ENCODE measurements at regions not wholly inside any gene's neighbourhood (a gene's known extent, or its start where the extent isn't known, plus 50 kb on each side); places are given as distances from the start of the nearest gene placed in this dataset.

- DNase-seq = peak; percentile 24
Measured at GRCh38 chr7:12949060-12949931, 261.9 kb downstream of the ARL4A start.

DNA sequence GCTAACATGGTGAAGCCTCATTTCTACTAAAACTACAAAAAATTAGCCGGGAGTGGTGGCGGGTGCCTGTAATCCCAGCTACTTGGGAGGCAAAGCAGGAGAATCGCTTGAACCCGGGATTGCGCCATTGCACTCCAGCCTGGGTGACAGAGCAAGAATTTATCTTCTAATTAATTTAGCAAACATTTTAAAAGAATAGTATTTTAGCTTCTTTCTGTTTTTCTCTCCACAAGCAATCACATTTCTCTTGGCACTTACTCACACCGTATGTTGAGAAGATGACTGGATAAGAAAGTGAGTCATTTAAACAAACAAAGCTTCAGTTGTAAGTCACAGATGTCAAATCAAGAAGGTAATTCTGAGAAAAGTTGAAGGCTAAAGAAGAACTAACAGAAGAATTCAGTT is 264.0 kb downstream of the ARL4A start:
- peak; percentile 57 for DNase-seq

- DNase-seq = no peak
Measured at GRCh38 chr7:12954380-12955033, 267.1 kb downstream of the ARL4A start.

- no peak for DNase-seq
Measured at GRCh38 chr7:12957487-12957886, 270.1 kb downstream of the ARL4A start.

GRCh38 chr7:12961910-12962480 is 274.6 kb downstream of the ARL4A start:
- no peak for DNase-seq

- no peak for DNase-seq
Measured at GRCh38 chr7:12963435-12963834, 276.0 kb downstream of the ARL4A start.

- DNase-seq = no peak
Measured at GRCh38 chr7:12964836-12965235, 277.4 kb downstream of the ARL4A start.

- DNase-seq = no peak
Measured at GRCh38 chr7:12965767-12966166, 278.3 kb downstream of the ARL4A start.

DNA sequence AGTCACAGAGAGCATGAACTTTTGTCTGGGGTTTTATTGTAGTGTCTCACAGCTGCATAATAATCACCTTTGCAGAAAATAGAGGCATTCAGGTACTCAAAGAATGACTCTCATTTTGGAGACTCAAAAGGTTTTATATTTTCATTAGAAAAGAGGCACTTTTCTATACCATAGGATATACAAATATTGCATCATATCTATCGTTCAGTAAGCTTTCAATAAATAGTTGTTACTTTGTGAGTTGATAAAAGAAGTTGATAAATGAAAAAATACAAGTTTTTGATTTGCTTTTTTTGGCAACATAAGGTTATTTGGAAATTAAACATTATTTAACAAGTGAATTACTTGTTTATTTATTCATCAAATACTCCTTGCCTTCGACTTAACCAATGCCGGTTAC is 279.9 kb downstream of the ARL4A start:
- no peak for DNase-seq

DNA sequence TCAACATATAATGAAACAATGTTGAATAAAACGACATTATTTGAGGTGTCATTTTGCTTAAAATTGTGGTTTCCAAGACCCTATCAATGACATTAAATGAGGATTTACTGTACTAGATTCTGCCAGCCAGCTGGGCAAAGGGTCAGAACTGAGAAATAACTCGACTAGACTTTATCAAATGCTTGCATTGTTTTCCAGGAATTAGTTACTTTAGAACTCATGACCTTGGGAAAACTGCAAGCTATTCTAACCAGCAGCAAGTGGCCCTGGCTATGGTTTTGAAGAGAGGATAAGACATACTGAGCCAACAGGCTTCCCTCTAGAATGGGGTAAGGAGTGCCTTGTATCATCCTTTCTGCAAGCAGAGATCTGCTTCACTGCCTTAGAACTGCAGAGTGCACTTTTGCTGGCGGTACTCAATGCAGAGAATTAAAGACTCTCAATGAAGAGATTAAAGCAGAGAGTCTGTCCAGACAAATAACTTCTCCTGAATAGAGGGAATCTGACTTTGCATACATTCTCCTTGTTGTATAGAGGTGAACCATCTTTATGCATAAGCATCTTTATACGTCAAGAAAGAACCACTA is 281.5 kb downstream of the ARL4A start:
- DNase-seq = no peak

DNA sequence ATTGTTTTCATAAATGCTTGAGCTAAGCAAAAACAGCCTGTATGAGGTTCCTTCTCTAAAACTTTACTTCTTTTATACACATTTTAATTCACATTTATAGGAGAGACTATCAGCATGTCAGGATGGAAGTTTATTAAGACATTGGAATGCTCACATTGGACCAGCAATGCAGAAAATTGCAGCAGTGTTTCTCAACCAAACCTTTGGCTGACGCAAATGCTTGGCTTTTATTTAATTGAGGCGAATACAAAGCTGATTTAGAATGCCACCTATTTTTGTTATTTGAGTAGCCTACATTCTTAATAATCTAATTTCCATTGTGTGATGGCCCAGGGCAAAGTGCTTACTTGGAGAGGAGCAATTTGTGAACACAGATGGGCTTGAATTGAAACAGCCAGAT is 283.2 kb downstream of the ARL4A start:
- no peak for DNase-seq

DNA sequence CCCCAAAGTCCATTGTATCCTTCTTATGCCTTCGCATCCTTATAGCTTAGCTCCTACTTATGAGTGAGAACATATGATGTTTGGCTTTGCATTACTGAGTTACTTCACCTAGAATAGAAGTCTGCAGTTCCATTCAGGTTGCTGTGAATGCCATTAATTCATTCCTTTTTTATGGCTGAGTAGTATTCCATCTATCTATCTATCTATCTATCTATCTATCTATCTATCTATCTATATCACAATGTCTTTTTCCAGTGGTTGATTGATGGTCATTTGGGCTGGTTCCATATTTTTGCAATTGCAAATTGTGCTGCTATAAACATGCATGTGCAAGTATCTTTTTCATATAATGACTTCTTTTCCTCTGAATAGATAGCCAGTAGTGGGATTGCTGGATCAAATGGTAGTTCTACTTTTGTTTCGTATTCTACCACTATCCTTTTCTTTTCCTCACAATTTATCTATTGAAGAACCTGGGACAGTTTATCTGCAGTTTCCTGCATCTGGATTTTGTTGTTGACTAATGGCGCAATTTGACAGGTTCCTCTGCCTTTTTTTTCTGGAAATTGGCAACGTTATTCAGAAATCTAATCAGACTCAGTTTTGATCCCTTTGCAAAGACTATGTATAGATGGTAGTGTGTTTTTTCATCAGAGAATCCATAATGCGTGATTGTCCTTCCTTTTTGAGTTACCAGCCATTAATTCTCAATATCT is 287.2 kb downstream of the ARL4A start:
- no peak for DNase-seq

GRCh38 chr7:12975412-12975811 is 288.0 kb downstream of the ARL4A start:
- no peak for DNase-seq

- DNase-seq = peak; percentile 55
Measured at GRCh38 chr7:12979181-12979580, 291.7 kb downstream of the ARL4A start.

DNA sequence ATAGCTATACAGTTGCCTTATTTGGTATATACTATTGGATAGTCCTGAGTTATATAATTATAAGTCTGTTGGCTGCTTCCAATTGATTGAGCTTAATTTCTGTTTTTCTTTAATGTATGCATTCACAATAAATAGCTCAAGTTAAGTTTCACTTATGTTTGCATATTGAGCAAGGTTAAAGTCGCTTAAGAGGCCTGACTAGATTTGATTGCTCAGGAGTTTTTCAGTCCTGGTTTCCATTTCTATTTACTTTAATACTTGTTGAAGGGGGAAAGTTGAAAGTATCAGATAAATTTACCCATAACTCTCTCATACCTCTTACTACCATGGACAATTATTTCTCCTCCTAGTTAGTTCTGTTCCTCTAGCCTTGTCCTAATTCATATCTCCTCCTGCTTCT is 294.7 kb downstream of the ARL4A start:
- DNase-seq = no peak

DNA sequence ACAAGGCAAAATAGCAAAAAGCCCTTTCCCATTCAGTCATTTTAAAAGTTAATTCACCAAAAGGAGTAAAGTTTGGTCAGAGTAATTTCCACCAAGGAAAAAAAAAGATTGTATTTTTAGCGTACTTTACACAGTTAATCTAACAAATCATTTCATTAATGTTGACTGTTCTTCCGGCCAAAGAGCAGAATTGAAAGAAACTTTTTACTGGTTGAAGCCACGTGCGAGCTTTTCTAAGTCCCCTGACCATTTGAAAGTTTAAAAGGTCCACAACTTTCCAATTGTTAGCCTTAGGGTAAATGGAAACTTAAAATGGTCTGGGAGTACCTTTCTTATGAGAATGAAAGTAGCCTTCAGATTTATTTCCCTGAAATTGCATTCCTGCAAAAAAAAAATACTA is 296.7 kb downstream of the ARL4A start:
- no peak for DNase-seq

GRCh38 chr7:12985228-12985627 is 297.8 kb downstream of the ARL4A start:
- DNase-seq = no peak

GRCh38 chr7:12985752-12986151 is 298.3 kb downstream of the ARL4A start:
- DNase-seq = no peak

- DNase-seq = no peak
Measured at GRCh38 chr7:12987238-12987637, 299.8 kb downstream of the ARL4A start.

- DNase-seq = no peak
Measured at GRCh38 chr7:12990440-12990839, 303.0 kb downstream of the ARL4A start.

DNA sequence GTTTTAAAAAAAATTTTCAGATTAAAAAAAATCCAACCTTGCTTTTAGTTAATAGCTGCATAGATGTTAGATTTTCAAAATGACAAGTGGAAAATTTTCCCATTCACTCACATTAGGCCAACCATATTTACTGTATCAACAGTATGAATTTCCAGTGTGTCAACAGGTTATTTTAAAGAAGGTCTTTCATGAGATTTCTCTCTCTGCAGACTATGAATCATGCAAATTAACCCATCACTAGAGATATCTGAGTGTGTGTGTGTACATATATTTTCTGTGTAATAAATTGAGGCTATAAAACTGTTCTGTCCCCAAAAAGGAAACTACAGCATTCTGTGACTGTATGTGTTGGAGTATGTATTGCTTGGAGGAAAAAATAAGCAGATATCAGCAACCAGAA is 305.6 kb downstream of the ARL4A start:
- DNase-seq = no peak

GRCh38 chr7:12995912-12996469 is 308.6 kb downstream of the ARL4A start:
- no peak for DNase-seq

GRCh38 chr7:13007331-13007730 is 319.9 kb downstream of the ARL4A start:
- DNase-seq = no peak
